NCI-H510A (cell line): ENCODE measurements at regions not wholly inside any gene's neighbourhood (a gene's known extent, or its start where the extent isn't known, plus 50 kb on each side); places are given as distances from the start of the nearest gene placed in this dataset.
A peak's percentile ranks its signal among the peaks of the same experiment; 100 is the strongest.
"Not testable (repeated sequence)": the region's sequence is repeated elsewhere in the genome, so short reads cannot be mapped to it uniquely, and the experiment has no call there.

Source experiments
- DNase-seq: peaks from one replicate; lab custom pipeline; 2025; lab: John Stamatoyannopoulos, UW

DNA sequence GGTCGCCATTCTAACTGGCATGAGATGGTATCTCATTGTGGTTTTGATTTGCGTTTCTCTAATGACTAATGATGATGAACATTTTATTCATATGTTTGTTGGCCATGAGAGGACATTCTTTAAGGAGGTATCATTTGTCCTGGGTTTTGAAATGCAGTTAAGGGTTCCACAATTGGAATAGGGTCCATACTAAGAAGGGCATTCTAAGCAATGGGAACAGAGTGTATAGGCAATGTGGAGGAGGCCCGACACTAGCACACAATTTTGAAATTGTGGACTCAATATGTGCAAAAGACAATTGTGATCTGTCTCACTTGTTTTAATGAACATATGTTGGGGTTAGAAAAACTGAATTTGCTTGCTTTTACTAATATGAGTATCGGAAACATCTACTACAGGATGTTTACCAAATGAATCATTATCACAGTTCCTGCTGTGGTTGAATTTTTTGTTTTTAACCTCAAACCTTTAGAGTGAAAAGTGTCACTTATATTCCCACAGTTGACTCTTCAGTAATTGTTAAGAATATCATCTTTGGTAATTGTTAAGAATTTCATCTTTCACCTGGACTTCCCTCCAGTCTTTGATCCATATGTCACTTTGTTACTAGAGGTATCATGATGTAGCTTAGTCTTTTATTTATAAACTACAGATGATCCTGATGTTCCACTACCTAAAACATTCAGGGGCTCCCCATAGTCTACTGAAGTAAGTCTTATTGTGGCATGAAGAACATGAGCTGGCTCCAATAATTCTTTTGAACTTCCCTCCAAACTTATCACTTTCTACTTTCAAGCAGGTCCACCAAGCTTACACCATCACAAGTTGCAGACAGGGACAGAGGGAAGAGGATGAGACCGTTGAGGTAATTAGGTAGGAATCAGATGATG, 109.7 kb upstream of the KLF12 start:
- DNase-seq = no peak

DNA sequence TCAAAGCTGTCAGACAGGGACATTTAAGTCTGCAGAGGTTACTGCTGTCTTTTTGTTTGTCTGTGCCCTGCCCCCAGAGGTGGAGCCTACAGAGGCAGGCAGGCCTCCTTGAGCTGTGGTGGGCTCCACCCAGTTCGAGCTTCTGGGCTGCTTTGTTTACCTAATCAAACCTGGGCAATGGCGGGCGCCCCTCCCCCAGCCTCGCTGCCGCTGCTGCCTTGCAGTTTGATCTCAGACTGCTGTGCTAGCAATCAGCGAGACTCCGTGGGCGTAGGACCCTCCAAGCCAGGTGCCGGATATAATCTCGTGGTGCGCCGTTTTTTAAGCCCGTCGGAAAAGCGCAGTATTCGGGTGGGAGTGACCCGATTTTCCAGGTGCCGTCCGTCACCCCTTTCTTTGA, 107.1 kb upstream of the KLF12 start:
- not testable (repeated sequence) for DNase-seq

DNA sequence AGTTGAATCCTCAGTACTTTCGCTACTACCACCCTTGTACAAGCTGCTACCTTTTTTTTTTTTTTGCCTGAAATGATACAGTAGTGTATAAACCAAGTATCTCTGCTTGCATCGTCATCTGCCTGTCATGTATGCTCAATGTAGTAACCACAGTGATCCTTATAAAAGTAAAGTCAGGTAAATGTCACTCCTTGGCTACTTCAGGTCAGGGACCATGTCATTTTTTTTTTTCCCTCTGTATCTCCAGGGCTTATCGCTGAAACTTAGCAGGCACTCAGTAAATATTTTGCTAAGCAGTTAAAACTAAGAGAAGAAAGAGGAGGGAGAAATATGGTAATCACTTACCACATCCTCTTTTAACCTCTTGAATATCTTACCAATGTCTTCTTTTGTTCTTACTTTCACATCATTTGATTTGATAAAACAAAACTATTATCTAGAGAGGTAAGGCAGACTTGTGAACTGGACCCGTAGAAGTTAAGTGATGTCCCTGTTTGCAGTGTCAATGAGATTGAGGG, 96.8 kb upstream of the KLF12 start:
- no peak for DNase-seq

DNA sequence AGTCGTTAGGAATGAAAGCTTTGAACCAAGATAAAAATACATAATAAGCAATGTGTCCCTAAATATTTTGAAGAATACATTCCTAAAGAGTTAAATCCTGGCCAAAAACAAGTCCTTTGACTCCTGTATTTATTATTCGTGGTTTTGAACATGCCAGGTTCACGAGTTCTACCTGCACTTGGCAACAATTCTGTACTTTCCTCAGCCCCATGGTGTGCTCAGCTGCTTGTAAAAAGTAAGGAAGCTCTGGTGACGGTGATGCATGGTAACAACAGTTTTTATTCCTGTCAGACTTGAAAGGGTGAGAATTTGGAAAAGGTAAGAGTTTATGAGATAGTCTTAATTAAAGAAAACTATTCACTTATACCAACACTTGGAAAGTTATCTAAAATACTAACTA, 95.0 kb upstream of the KLF12 start:
- no peak for DNase-seq

DNA sequence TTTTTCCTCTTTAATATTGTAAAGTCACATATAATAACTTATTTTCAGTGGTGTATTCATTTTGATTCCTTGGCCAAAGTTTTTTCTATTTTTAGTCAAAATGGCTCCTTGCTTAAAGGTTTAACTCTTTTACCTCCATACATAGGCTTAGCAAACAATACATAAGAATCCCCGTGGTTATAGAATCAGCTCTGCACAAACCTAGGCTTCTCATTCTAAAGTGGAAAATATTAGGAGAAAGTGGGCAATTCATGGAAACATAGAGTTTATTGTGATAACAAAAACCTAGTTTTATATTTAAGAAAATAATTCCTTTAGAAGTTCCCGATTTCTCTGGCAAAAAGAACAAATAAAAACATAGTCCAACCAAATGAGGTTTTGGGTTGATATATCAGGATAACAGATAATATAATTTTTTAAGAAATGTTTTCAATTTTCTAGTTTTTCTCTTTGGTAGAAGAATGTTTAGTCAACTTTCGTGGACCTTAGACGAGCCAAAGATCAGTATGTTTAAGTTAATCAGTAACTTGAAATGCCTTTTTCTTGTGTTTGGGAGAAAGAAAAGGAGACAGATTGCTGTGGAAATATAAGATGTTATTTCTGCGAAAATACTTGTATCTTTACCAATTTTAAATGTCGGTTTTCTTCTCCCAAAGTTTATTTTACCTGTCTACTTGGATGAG, 93.4 kb upstream of the KLF12 start:
- DNase-seq = no peak

DNA sequence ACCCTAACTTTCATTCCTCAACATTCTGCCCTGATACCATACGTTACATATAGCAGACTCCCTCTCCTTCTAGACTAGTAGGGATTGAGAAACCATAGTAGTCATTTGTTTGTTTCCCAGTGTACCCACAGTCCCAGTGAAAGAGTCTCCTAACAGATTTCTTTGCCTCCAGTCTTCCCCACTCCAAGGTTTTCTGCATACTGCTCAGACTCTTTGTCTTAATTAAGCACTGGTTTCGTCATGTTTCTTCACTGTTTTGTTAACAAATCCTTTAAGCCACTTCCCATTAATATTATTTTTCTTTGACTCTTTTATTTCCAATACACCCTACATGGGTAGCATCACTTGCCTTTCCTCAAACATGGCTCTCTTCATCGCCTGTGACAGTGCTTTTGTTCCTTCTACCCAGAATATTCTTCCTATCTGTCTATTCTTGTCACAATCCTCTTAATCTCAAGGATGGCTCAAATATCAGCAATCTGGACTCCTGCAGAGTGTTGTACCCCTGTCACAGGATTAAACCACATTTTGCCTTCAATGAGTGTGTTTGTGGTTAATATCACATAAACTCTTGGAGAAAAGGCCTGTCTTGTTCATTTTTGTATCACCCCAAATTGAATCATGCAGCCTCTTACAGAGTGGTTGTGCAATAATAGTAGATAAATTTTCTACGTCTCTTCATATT, 92.7 kb upstream of the KLF12 start:
- DNase-seq = no peak

DNA sequence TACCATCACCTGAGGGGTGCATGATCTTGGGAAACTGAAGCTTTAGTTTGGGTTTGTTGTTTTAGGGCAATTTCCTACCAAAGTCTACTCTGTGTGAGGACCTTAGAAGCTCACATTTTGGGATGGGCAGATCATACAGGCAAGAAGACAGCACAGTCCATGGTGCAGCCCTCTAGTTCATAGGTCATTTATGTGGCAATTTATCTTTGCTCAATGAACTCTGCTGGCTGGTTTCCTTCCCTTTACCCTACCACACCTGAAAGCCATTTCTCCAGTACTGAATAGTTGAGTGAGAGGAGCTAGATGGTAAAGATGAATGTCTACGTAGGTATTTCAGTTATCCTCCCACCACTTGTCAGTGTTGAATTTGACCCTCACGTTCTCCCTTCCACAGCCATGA, 87.5 kb upstream of the KLF12 start:
- no peak for DNase-seq

DNA sequence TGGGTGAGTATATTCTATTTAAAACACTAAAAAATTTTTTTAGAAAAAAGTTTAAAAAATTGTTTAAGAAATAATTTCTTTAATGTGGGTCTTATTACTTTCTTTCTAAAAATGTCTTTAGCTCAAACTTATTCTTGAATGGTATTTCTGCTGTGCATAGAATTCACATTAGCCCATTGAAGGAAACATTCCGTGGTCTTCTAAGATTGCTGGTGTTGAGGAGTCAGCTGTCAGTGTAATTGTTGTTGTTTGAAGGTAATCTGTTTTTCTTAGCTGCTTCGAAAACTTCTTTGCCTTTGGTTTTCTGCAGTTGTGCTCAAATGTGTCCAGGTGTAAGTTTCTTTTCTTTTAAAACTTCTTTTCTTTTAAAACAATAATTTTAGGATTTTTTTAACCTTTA, 85.4 kb upstream of the KLF12 start:
- DNase-seq = no peak

DNA sequence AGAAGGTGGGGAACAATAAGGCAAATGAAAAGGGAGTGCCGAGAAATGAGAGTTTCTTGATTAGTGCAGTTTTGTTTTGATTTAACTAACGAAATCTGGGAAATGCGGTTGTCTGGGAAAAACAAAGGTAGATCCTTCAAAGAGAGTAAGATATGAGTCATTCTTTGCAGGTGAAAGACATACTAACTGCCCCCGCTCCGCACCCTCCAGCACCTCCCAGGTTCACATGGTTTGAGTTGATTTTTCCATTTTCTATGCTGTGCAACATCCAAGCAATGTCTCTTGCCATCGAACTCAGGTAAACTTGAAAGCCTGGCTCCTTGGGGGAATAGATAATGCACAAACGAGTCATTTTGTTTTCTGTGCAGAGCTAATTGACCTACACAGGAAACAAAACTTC, 84.1 kb upstream of the KLF12 start:
- DNase-seq = no peak

DNA sequence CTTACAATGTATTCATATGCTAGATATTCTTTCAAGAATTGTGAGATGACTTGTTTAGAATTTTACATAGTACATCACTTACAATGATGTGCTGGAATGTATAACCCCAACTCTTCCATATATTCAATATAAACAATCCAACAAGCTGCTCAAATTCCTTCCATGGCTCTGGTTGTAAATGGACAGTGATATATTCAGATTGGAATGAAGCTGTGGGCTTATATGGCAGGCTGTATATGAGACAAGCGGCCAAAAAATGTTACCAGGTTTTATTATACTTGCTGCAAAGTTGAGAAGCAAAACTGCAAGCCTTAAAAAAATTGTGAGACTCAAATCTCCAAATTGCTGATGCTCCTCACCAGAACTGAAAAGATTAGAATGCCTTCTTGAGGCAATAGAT, 83.6 kb upstream of the KLF12 start:
- DNase-seq = no peak

DNA sequence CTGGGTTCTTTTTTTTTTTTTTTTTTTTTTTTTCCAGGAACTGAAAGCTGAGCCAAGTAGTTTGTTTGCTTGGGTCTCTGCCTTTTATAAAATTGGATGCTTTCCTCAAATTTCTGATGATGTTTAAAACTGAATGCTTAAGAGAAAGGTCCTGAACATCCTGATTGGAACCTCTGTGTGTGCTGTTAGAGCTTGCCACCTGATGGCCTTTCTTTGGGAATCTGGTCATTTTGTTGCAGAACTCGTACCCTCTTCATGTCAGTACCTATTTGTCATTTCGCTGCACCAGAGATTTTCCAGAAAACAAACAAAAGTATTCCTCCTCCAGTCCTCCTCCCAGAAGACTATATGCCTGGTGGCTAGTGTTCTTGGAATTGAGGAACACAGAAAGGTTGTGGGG, 81.2 kb upstream of the KLF12 start:
- no peak for DNase-seq

DNA sequence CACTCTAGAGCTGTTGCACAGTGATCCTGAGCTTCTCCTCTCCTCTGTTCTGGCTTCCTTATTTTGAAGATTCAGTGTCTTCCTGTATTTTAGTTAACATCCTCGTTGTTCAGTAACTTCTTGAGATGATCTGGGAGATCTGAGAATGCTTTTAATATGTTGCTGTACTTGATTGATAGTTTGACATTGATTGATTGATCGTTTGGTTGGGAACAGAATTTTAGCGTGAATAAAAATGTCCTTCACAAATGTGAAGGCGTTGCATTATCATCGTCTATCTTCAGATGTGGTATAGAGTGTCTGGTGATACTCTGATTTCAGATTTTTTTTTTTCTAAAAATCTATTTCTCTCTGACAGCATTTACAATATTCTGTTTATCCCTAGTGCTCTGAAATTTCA, 80.1 kb upstream of the KLF12 start:
- DNase-seq = no peak

DNA sequence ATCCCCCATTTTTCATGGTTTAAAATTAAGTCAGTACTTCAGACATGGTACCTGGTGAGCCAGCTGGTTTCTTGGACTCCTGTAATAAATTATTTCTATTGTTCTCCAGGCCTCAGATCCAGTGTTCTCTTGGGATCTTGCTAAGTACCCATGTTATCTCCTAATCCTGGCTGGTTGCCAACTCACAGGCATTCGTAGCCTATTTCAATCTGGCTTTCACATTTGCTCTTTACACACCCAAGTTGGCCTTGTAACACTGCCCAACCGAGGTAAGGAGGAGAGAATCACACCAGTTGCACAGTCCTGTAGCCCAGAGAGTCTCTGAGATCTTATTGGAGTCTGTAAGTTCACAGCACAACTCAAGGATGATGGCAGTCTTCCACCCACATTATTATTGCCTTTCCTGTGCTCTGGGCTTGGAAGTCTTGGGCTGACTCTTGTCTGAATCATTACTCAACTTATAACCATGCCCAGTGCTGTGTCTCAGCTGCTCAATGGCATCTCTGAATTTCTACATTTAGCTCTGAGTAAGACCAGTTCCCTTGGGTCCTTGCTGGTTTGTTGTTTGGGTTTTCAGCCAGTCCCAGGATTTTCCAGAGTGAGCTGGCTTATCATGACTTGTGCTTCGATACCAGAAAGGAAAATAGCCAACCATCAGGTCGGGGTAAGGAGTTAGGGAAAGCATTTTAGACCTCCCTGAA, 76.6 kb upstream of the KLF12 start:
- DNase-seq = peak; percentile 0

DNA sequence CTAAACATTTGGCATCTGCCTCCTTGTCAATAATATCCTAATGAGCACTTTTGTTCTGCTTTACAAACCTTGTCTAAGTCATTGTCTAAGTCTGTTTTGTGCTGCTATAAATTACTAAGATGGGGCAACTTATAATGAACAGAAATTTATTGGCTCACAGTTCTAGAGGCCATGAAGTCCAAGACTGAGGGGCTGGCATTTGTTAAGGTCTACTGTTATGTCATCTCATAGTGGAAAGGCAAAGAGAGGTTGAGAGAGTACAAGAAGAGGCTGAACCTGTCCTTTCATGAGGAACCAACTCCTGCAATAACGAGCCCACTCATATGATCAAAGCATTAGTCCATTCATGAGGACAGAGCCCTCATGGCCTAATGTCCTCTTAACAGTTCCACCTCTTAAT, 72.7 kb upstream of the KLF12 start:
- no peak for DNase-seq

DNA sequence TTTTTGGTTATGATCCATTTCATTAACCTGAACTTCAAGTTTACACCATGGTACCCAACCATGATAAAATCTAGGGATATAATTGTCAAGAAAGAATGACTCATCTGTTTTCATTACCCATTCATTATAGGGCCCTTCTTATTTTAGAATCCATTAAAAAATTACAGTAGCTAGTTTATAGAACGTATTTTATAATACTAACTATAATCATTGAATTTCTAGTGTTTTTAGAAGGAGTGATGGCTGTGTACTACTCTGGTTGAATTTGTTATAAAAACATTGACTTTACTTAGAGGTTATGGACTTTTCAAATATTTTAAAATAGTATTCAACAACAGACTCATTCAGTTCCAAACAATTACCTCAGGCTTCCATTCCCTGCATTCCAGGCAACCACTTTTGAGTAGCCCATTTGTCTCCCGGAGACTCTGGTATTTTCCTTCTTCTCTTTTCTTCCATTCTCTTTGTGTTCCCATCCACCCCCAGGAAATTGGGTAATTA, 71.9 kb upstream of the KLF12 start:
- no peak for DNase-seq

DNA sequence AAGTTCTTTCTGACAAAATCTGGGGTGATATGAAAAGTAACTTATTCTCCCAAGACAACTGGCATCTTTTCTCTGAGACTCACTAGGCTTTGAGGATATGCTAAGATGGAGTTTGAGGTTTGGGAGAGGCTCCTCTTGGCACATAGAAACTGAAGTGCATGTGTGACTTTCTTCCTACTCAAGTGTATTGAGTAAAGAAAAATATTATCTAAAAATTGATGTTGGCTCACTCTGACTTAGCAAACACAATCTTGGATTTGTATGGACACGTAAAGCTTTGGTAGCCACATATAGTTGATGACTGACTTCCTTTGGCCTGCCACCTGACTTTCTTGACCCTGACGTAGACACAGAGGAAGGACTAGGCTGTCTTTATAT, 71.1 kb upstream of the KLF12 start:
- no peak for DNase-seq

DNA sequence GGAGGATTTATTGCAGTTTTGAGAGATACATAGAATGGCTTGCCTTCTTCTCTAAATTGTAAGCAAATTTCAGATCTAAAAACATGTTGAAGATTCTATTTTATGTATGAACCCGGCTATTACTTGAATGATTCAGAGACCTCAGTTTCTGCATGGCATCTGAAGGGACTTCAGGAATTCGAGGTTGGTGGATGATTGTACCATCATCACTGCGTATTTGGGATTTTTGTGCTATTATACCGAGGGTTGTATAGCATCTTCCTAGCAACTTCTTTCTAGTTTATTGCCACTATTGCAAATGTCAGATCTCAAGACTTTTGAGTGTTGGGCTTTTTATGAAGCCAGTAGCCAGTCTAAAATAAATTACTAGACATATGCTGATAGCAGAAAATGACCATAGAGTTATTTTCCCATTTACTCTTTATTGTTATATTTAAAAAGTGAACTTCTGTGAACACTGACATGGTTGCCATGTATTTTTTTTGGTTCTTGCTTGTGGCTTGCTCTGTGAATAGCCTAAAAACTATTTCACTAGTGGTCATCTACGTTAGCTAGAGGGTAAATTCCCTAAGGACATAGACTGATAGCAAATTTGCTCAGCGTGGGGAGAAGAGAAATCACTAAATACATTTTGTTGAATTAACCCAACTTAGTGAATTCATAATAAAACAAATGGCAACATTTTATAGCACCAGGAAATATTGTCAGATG, 70.6 kb upstream of the KLF12 start:
- no peak for DNase-seq

DNA sequence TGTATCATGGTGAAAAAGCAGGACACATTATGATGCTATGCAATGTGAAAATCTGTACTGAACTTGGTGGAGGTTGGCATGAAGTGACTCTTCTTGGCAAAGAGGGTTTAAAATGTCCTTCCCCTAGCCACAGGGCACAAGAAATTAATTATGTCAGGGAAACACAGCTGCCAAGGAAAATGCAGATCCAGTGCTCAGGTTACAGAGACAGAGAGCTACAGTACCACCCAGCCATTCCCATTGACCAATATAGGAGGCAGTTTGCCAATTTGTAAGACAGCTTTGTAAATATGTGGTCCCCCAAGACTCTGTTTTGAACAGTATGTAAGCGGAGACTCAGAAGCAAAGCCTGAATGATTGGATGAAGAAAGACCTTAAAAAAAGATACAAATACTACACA, 69.4 kb upstream of the KLF12 start:
- DNase-seq = no peak

DNA sequence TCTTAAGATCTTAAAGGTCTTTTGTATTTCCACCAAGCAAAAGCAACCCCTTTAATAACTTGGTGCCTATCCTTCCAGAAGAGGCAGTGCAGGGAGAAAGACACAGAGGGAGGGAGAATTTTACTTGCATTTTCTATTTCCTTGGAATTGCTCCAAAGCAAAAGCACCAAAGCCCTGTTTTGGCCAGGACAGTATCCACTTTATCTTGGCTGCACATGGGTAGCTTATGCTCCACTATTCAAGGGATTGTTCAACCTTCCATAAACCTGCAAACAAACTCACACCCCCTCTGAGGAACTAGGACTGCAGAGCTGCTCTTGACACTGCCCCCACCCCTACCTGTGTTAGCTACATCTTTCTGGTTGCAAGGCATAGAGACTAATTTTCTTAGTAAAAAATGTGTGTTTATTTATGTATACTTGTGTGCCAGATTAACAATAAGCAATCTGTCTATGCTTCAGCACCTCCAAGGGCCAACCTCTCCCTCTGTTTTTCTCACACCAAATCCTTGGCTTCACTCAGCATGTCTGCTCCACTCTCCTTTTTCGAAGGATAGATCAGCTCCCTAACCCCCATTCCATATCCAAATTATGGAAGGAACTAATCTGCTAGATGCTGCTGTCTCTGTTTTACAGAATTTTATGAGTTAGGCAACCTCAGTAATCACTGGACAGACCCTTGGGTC, 68.1 kb upstream of the KLF12 start:
- DNase-seq = no peak

DNA sequence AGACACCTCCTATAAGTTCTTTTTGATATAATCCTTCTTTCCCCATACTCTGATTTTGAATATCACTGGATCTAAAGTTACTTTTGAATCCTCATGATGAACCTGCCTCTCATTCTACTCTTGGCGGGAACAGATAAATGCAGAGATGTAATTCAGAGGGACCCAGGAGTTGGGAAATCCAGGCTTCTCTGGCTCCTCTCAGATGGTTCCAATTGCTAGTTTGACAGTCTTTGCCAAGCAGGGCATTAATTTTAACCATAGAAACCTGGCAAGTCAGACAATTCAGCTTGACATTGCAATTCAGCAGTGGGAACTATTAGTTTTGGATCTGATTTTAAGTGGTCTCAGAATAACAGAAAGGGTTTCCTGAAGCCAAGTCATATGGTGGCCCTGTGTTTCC, 67.3 kb upstream of the KLF12 start:
- DNase-seq = no peak

DNA sequence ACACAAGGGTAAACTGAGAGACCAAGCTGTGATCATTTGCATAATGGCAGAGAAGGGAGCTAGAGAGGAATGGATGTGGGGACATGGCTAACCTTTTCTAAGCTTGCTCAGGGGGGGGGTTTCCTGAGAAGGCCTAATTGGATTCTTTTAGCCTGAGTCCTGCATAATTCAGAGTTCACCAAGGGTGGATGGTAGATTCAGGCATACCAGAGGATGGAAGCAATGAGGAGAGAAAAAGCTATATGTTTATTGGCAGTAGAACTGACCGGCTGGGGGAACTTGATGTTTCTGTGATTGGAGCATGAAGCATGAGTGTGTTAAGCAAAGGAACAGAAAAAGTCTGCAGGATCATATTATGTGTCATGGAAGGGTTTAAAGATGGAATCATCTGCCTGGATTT, 65.9 kb upstream of the KLF12 start:
- DNase-seq = no peak
